ENCODE measurements at regions not wholly inside any gene's neighbourhood (a gene's known extent, or its start where the extent isn't known, plus 50 kb on each side); places are given as distances from the start of the nearest gene placed in this dataset.

- no peak for TF ChIP-seq CTCF (IDR thresholded peaks at IDR 0.05)
- no peak for TF ChIP-seq EZH2 (IDR thresholded peaks at IDR 0.05; ENCODE audit: borderline replicate concordance, insufficient read depth, low read depth, low read length, poor library complexity, severe bottlenecking)
Observed at GRCh38 chr15:24746094-24746493, 70.5 kb downstream of the NPAP1 start.
